ENCODE measurements at regions not wholly inside any gene's neighbourhood (a gene's known extent, or its start where the extent isn't known, plus 50 kb on each side); places are given as distances from the start of the nearest gene placed in this dataset.

- Histone ChIP-seq H3K4me1 (ENCODE audit: insufficient read depth, low read length) (no peaks in the 10 kb centered on the region), H3K4me3 (ENCODE audit: low read length) (no peak overlapping the region), H3K27ac (ENCODE audit: low read depth in 1 of 2, low read length in 2 of 2) (no peak overlapping the region), H3K27me3 (ENCODE audit: control insufficient read depth in 1 of 2, insufficient read depth in 2 of 2, low read length in 2 of 2) (no peaks in the 10 kb centered on the region), H3K36me3 (ENCODE audit: insufficient read depth, low read length) (no peaks in the 10 kb centered on the region), H3K9me3 (ENCODE audit: control insufficient read depth in 1 of 2, insufficient read depth in 1 of 2, low read length in 2 of 2) (no peaks in the 10 kb centered on the region)
- ChIA-PET CTCF (no interaction called here), POLR2A (no interaction called here)
- no peak overlapping the region for H3K27ac Mint-ChIP-seq
- H3K36me3 Mint-ChIP-seq (ENCODE audit: low read depth) = no peaks in the 10 kb centered on the region
- DNase-seq (no peak), ATAC-seq (ENCODE audit: poor library complexity) (no peak)
- no peaks in the 10 kb centered on the region for H3K9me3 Mint-ChIP-seq
- no peak for TF ChIP-seq CTCF (IDR thresholded peaks at IDR 0.05)
- H3K4me1 Mint-ChIP-seq (ENCODE audit: low read depth) = no peaks in the 10 kb centered on the region
- H3K4me3 Mint-ChIP-seq = no peak overlapping the region
- no peaks in the 10 kb centered on the region for H3K27me3 Mint-ChIP-seq
- intact Hi-C loops (cut with DNase I, micrococcal nuclease) = no loop called here
Measured at GRCh38 chr4:36012503-36012902, 231.8 kb downstream of the ARAP2 start.

DNA sequence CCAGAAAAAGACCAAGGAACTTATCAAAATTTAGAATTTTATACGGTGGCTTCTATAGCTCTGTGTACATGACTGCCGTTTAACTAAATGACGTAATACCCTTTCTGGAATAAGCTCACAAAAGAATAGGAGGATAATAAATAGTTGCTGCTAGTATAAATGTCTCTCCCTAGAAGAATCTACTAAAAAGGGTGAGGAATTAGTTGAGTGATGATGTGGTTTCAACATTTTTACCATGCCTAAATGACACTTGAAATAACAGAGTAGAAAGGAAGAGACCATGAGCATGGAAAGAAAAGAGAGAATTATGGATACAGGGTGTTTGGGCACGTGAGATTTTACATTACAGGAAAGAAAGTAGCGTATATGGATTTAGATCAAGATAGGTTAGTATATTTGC, 231.1 kb downstream of the ARAP2 start:
- no peak overlapping the region for H3K27ac ChIP-seq (ENCODE audit: low read depth in 1 of 2, low read length in 2 of 2)
- H3K36me3 Mint-ChIP-seq (ENCODE audit: low read depth) = no peaks in the 10 kb centered on the region
- no peaks in the 10 kb centered on the region for H3K27me3 Mint-ChIP-seq
- no peaks in the 10 kb centered on the region for H3K9me3 Mint-ChIP-seq
- no peak overlapping the region for H3K4me3 Mint-ChIP-seq
- ChIA-PET POLR2A (no interaction called here), CTCF (no interaction called here)
- no peak overlapping the region for H3K27ac Mint-ChIP-seq
- ATAC-seq (ENCODE audit: poor library complexity) (no peak), DNase-seq (no peak)
- no peaks in the 10 kb centered on the region for H3K4me1 Mint-ChIP-seq (ENCODE audit: low read depth)
- intact Hi-C loops (cut with DNase I, micrococcal nuclease) = no loop called here
- no peaks in the 10 kb centered on the region for H3K4me1 ChIP-seq (ENCODE audit: insufficient read depth, low read length)
- no peak for TF ChIP-seq CTCF (IDR thresholded peaks at IDR 0.05)
- H3K9me3 ChIP-seq (ENCODE audit: control insufficient read depth in 1 of 2, insufficient read depth in 1 of 2, low read length in 2 of 2) = no peaks in the 10 kb centered on the region
- no peak overlapping the region for H3K4me3 ChIP-seq (ENCODE audit: low read length)
- no peaks in the 10 kb centered on the region for H3K36me3 ChIP-seq (ENCODE audit: insufficient read depth, low read length)
- H3K27me3 ChIP-seq (ENCODE audit: control insufficient read depth in 1 of 2, insufficient read depth in 2 of 2, low read length in 2 of 2) = no peaks in the 10 kb centered on the region
